Neural cell (in vitro differentiated cells): ENCODE measurements at regions not wholly inside any gene's neighbourhood (a gene's known extent, or its start where the extent isn't known, plus 50 kb on each side); places are given as distances from the start of the nearest gene placed in this dataset.

Experiments used
- CTCF ChIP-seq: fragments of 450-650 bp; IDR thresholded peaks from 2 replicates; pipeline ENCODE4 v1.5.1; 2014; ENCODE audit warnings: antibody characterized with exemption, mild to moderate bottlenecking, moderate library complexity; ENCODE audit not compliant: poor library complexity, severe bottlenecking
- MXI1 ChIP-seq: fragments of 450-650 bp; conservative IDR thresholded peaks from 2 replicates; pipeline ENCODE4 v1.6.1; 2014; ENCODE audit warnings: antibody characterized with exemption, mild to moderate bottlenecking; ENCODE audit not compliant: poor library complexity, severe bottlenecking

GRCh38 chr7:132069306-132069705, 507.0 kb downstream of the PLXNA4 start:
- TF ChIP-seq CTCF (no peak), MXI1 (no peak)
